A549 (cell line): ENCODE measurements at regions not wholly inside any gene's neighbourhood (a gene's known extent, or its start where the extent isn't known, plus 50 kb on each side); places are given as distances from the start of the nearest gene placed in this dataset.

Experiments
- ATAC-seq, 2 experiments: fragments of 200-7000 bp in 1 of 2; fragments of >200 bp in 1 of 2; cut with Nextera tagmentation in 1 of 2; cut with Tn5 transposase in 1 of 2; 3 replicates each; pipeline versions ENCODE4 v1.8.0 to v1.9.1; 2018 to 2020; ENCODE audit warnings: mild to moderate bottlenecking in 1 of 2, moderate library complexity in 1 of 2
- CTCF ChIA-PET: fragments of 300-600 bp; sonication (Branson Sonifier 250); formaldehyde crosslinking; extraction: SDS; loops from one replicate; lab custom pipeline; 2021; ENCODE audit warnings: antibody characterized with exemption, inconsistent platforms; lab: Yijun Ruan, JAX
- POLR2A ChIA-PET: fragments of 350-600 bp; formaldehyde crosslinking; extraction: SDS; loops from one replicate; lab custom pipeline; 2021; ENCODE audit warnings: antibody characterized with exemption, inconsistent platforms; lab: Yijun Ruan, JAX
- DNase-seq, 2 experiments: peaks; one replicate each; pipeline versions ENCODE4 v3.0.0 to v3.0.0-alpha.2; 2011 to 2016; ENCODE audit warnings: low read depth in 1 of 2, low spot score in 1 of 2
- FAIRE-seq: peaks from 2 replicates; lab custom pipeline; 2011; peaks lifted over from hg19 to GRCh38; lab: Jason Lieb, UNC
- H3K27ac ChIP-seq, 2 experiments: fragments of >200 bp; sonication (Bioruptor Twin); formaldehyde crosslinking; 3 replicates each; pipeline ENCODE4 v1.5.1; 2016 to 2017
- H3K4me1 ChIP-seq: fragments of >200 bp; sonication (Bioruptor Twin); formaldehyde crosslinking; 3 replicates; pipeline ENCODE4 v1.6.1; 2016
- H3K4me2 ChIP-seq: fragments of >200 bp; sonication (Bioruptor Twin); formaldehyde crosslinking; 3 replicates; pipeline ENCODE4 v1.6.1; 2016
- H3K4me3 ChIP-seq: fragments of >200 bp; sonication (Bioruptor Twin); formaldehyde crosslinking; 3 replicates; pipeline ENCODE4 v1.5.1; 2016
- H3K9me3 ChIP-seq: fragments of >200 bp; sonication (Bioruptor Twin); formaldehyde crosslinking; 3 replicates; pipeline ENCODE4 v1.6.1; 2016
- ATOH8 ChIP-seq: fragments of 250-450 bp; sonication (Bioruptor Pico); IDR thresholded peaks from 2 replicates; pipeline ENCODE4 v1.5.0; 2020; ENCODE audit warnings: low read depth, mild to moderate bottlenecking, moderate library complexity
- CEBPB ChIP-seq, 2 experiments: fragments of >200 bp in 1 of 2; sonication (Bioruptor Twin) in 1 of 2; formaldehyde crosslinking in 1 of 2; IDR thresholded peaks; 2 replicates each; pipeline ENCODE4 v1.6.1; 2012 to 2016
- CHD2 ChIP-seq: fragments of 150-350 bp; IDR thresholded peaks from 2 replicates; pipeline ENCODE4 v1.6.1; 2014; ENCODE audit warnings: low read length; ENCODE audit not compliant: partially characterized antibody
- CTCF ChIP-seq: fragments of >200 bp; sonication (Bioruptor Twin); formaldehyde crosslinking; IDR thresholded peaks from 3 replicates; pipeline ENCODE4 v1.5.1; 2016
- EHMT2 ChIP-seq: fragments of 200-600 bp; sonication (generic); IDR thresholded peaks from 2 replicates; pipeline ENCODE4 v1.6.1; 2016; ENCODE audit warnings: antibody characterized with exemption, low read depth, mild to moderate bottlenecking, moderate library complexity
- ELK1 ChIP-seq: fragments of 150-350 bp; IDR thresholded peaks from 2 replicates; pipeline ENCODE4 v1.6.1; 2014; ENCODE audit warnings: low read depth, mild to moderate bottlenecking, low read length
- ESRRA ChIP-seq: fragments of 150-350 bp; IDR thresholded peaks from 2 replicates; pipeline ENCODE4 v1.6.1; 2014; ENCODE audit warnings: mild to moderate bottlenecking, low read length, borderline replicate concordance
- GATA3 ChIP-seq: IDR thresholded peaks from 2 replicates; pipeline ENCODE4 v1.6.1; 2012; ENCODE audit warnings: borderline replicate concordance
- HMGXB4 ChIP-seq: fragments of 250-450 bp; sonication (Bioruptor Pico); IDR thresholded peaks from 2 replicates; pipeline ENCODE4 v1.5.0; 2021; ENCODE audit warnings: mild to moderate bottlenecking, moderate library complexity, borderline replicate concordance
- KDM1A ChIP-seq: fragments of 200-600 bp; sonication (generic); IDR thresholded peaks from 2 replicates; pipeline ENCODE4 v1.6.1; 2016; ENCODE audit warnings: low read depth, mild to moderate bottlenecking
- KDM5A ChIP-seq: fragments of 200-600 bp; sonication (generic); IDR thresholded peaks from 2 replicates; pipeline ENCODE4 v1.6.1; 2016; ENCODE audit warnings: antibody characterized with exemption, mild to moderate bottlenecking
- MYC ChIP-seq: IDR thresholded peaks from 2 replicates; pipeline ENCODE4 v1.6.1; 2012; ENCODE audit warnings: mild to moderate bottlenecking, inconsistent platforms, low read length, improper control_type of control experiment, borderline replicate concordance
- NR3C1 ChIP-seq: fragments of >200 bp; sonication (Bioruptor Twin); formaldehyde crosslinking; IDR thresholded peaks from 3 replicates; pipeline ENCODE4 v1.6.1; 2017
- PBX3 ChIP-seq: IDR thresholded peaks from 2 replicates; pipeline ENCODE4 v1.6.1; 2012
- POLR2A ChIP-seq: IDR thresholded peaks from 2 replicates; pipeline ENCODE4 v1.6.1; 2012; ENCODE audit warnings: mild to moderate bottlenecking, low read length
- POLR2AphosphoS2 ChIP-seq: conservative IDR thresholded peaks from 2 replicates; pipeline ENCODE4 v1.6.1; 2012; ENCODE audit warnings: low read length, improper control_type of control experiment, inconsistent platforms
- RCOR1 ChIP-seq: fragments of 150-350 bp; IDR thresholded peaks from 2 replicates; pipeline ENCODE4 v1.6.1; 2014; ENCODE audit warnings: antibody characterized with exemption, low read length, low read depth
- SMC3 ChIP-seq: fragments of >200 bp; sonication (Bioruptor Twin); formaldehyde crosslinking; IDR thresholded peaks from 3 replicates; pipeline ENCODE4 v1.6.1; 2018; ENCODE audit warnings: inconsistent platforms
- SREBF2 ChIP-seq: fragments of 450-650 bp; IDR thresholded peaks from 2 replicates; pipeline ENCODE4 v1.6.1; 2014; ENCODE audit warnings: mild to moderate bottlenecking, moderate library complexity
- USF2 ChIP-seq: fragments of 450-650 bp; IDR thresholded peaks from 2 replicates; pipeline ENCODE4 v1.6.1; 2014; ENCODE audit warnings: antibody characterized with exemption
- ZNF302 ChIP-seq: fragments of 250-450 bp; sonication (Bioruptor Pico); IDR thresholded peaks from 2 replicates; pipeline ENCODE4 v1.9.0; 2021; ENCODE audit warnings: inconsistent platforms, mild to moderate bottlenecking, moderate library complexity
- ZSCAN20 ChIP-seq: fragments of 250-450 bp; sonication (Bioruptor Pico); IDR thresholded peaks from 2 replicates; pipeline ENCODE4 v1.8.0; 2022; ENCODE audit warnings: mild to moderate bottlenecking, moderate library complexity
- WGBS: methylation state at CpG from one replicate; pipeline ENCODE4 v1.1.6; 2017; ENCODE audit errors: missing lambda C conversion rate; 5-methylcytosine and 5-hydroxymethylcytosine counted together

- FAIRE-seq = no peak
- ATAC-seq = no peak
- H3K27ac ChIP-seq = no peak overlapping the region
- no peak for TF ChIP-seq SREBF2
- TF ChIP-seq SMC3 = no peak
- TF ChIP-seq RCOR1 = no peak
- TF ChIP-seq PBX3 = no peak
- no peak for TF ChIP-seq POLR2A
- TF ChIP-seq EHMT2 = no peak
- TF ChIP-seq ESRRA = no peak
- no peak for TF ChIP-seq MYC
- TF ChIP-seq NR3C1 = no peak
- TF ChIP-seq ELK1 = no peak
- no peak for TF ChIP-seq ZNF302 (CRISPR knock-in tag)
- no peak for TF ChIP-seq GATA3
- H3K4me2 ChIP-seq = no peak overlapping the region
- H3K9me3 ChIP-seq = no peaks in the 10 kb centered on the region
- ChIA-PET CTCF (no interaction called here), POLR2A (no interaction called here)
- DNase-seq = no peak
- no peak overlapping the region for H3K4me3 ChIP-seq
- H3K4me1 ChIP-seq = no peaks in the 10 kb centered on the region
- 20% methylated on average over 3 of the region's 3 CpGs for WGBS
Measured at GRCh38 chr11:15430381-15430780, 315.7 kb downstream of the INSC start.

- Histone ChIP-seq H3K4me2 (no peak overlapping the region), H3K9me3 (no peaks in the 10 kb centered on the region), H3K4me3 (no peak overlapping the region), H3K4me1 (no peaks in the 10 kb centered on the region), H3K27ac (no peak overlapping the region)
- no peak for TF ChIP-seq ZSCAN20
- no peak for TF ChIP-seq CEBPB (IDR thresholded peaks at IDR 0.05)
- no peak for TF ChIP-seq CHD2
- no peak for TF ChIP-seq CTCF
- no peak for TF ChIP-seq KDM1A
- no peak for TF ChIP-seq ELK1
- TF ChIP-seq HMGXB4 (CRISPR knock-in tag) = no peak
- 27% methylated on average over 3 of the region's 3 CpGs for WGBS
- CTCF ChIA-PET = no interaction called here
- DNase-seq = no peak
- no peak for ATAC-seq
- no peak for FAIRE-seq
- POLR2A ChIA-PET = no interaction called here
Measured at GRCh38 chr11:15434529-15434928, 319.8 kb downstream of the INSC start.

GRCh38 chr11:15446315-15446714, 331.6 kb downstream of the INSC start:
- no peak for TF ChIP-seq RCOR1
- TF ChIP-seq GATA3 = no peak
- no peak for TF ChIP-seq USF2
- TF ChIP-seq KDM5A = no peak
- TF ChIP-seq ATOH8 = no peak
- no peak for TF ChIP-seq POLR2AphosphoS2
- TF ChIP-seq MYC = no peak

More at GRCh38 chr11:15446315-15446714, 331.6 kb downstream of the INSC start:
- H3K4me2 ChIP-seq = no peak overlapping the region
- no peak overlapping the region for H3K27ac ChIP-seq
- WGBS = 3% methylated on average over 4 of the region's 4 CpGs
- no peaks in the 10 kb centered on the region for H3K9me3 ChIP-seq
- no peak overlapping the region for H3K4me3 ChIP-seq
- FAIRE-seq (no peak), ATAC-seq (no peak), DNase-seq (no peak)
- no peaks in the 10 kb centered on the region for H3K4me1 ChIP-seq
- ChIA-PET POLR2A (no interaction called here), CTCF (no interaction called here)
